EL (cell line): ENCODE measurements at regions not wholly inside any gene's neighbourhood (a gene's known extent, or its start where the extent isn't known, plus 50 kb on each side); places are given as distances from the start of the nearest gene placed in this dataset.
"Not testable (repeated sequence)": the region's sequence is repeated elsewhere in the genome, so short reads cannot be mapped to it uniquely, and the experiment has no call there.

Experiments
- DNase-seq: peaks from one replicate; pipeline ENCODE4 v3.0.0-alpha.2; 2016

GRCh38 chr10:65335311-65335710 is 1590.5 kb upstream of the LRRTM3 start:
- DNase-seq: no peak

- DNase-seq: no peak
Observed at GRCh38 chr10:65340340-65340739, 1585.5 kb upstream of the LRRTM3 start.

GRCh38 chr10:65341323-65341925 is 1584.4 kb upstream of the LRRTM3 start:
- no peak for DNase-seq

DNA sequence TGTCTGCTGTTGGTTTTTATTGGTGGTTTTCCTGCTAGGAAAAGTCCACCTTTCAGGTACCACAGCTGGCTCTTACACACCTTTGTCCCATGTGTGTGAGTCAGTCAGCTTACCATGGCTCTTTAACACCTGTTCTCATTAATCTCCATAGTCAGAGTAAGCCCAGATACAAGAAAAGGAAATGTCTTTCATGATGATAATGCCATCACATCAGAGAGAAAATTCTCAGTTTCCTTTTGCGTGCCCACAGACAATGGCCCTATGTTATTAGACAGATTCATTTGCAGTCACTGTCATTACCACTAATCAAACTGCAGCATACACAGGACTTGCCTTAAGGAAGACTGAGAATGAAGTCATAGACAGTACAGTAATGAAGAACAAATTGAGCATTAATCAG is 1583.6 kb upstream of the LRRTM3 start:
- no peak for DNase-seq

DNA sequence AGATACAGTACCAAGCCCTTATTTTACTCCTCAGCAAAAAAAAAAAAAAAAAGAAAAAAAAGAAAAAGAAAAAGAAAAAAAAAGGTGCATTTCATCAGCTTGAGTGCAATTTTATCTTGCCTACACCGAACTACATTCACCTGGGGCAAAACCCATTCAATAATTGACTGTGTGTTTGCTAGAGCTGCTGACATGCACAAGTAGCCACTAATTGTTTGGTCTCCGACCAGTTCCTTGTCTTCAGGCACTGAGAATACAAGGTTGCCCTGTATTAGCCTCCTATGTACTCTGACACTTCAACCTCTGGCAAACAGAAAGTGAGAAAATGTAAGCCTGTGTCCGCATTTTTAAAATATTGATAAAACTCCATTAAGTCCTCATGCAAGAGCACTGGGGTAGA is 1579.4 kb upstream of the LRRTM3 start:
- DNase-seq: no peak

- DNase-seq: no peak
Observed at GRCh38 chr10:65348637-65349036, 1577.2 kb upstream of the LRRTM3 start.

GRCh38 chr10:65350611-65351010 is 1575.2 kb upstream of the LRRTM3 start:
- DNase-seq: no peak

- DNase-seq: no peak
Observed at GRCh38 chr10:65355141-65355680, 1570.6 kb upstream of the LRRTM3 start.

GRCh38 chr10:65358565-65358964 is 1567.3 kb upstream of the LRRTM3 start:
- no peak for DNase-seq

GRCh38 chr10:65360497-65360896 is 1565.3 kb upstream of the LRRTM3 start:
- no peak for DNase-seq

GRCh38 chr10:65365878-65366277 is 1560.0 kb upstream of the LRRTM3 start:
- DNase-seq: no peak

- DNase-seq: no peak
Observed at GRCh38 chr10:65367706-65368105, 1558.1 kb upstream of the LRRTM3 start.

GRCh38 chr10:65375528-65375927 is 1550.3 kb upstream of the LRRTM3 start:
- no peak for DNase-seq

DNA sequence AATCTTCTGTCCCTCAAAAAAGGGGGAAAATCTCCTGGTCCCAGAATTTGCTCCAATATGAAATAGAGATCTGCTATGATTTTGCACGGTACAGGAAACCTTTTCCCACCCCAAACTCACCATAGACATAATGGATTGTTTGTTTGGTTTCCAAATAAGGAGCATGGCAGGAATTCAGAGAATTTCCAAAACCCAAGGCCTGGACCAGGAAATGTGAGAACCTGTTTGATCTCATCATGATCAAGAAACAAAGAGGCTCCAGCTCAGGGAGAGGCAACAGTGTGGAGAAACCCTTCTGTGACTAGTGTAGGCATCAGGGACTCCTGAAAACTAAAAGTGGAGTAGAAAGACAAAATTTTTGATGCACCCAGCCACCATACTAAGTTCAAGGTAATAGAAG is 1548.1 kb upstream of the LRRTM3 start:
- no peak for DNase-seq

DNA sequence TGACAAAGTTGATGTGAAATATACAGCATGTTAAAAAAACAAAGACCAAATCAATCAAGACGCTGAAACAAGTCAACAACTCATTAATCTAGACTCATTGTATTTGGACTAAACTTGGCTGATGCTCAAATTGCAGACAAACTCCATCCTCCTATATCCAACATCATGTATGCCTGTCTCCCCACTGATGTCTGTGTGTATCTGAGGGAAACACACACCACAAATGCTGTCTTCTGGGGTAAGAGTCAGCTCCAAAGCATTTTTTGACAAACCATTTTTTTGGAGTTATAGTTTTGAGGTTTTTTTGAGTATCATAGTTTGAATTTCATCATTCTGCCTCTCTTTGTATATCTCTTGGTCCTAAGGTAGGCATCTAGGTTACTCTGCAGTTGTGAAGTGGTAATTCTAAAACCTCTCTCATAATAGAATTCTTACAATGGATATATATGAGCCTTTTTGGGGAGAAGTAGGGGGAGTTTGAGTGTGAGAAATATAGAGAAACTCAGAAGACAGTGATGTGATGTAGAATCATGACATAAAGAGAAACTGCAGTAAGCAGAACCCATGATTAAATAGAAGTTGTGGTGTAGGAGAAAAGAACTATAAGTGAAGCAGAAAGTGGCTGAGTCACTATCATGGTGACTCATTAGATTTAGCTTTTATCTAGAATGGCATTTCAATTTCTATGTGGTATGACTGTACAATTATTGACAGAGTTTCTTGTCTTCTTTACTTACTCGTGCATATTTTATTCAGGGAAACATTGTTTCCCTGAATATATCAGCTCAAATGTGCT is 1531.1 kb upstream of the LRRTM3 start:
- no peak for DNase-seq

GRCh38 chr10:65395631-65396030 is 1530.2 kb upstream of the LRRTM3 start:
- no peak for DNase-seq

- DNase-seq: no peak
Observed at GRCh38 chr10:65396997-65397396, 1528.8 kb upstream of the LRRTM3 start.

DNA sequence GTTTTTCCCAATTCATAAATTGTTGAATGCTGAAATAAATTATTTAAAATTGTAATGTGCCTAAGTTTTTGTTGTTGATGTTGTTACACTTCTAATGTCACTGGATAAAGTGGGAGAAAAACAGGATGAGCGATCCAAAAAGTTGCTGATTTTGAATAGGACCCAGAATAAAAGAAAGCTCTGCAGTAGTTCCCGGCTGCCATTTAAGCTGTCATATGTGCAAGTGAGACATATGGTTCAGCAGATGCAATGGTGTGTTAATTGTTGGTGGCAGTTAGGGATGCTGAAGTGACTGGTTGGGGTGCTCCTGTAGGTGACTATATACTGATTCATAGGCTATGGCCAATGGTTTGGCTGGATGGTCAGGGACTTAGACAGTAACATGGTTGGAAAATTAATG is 1517.4 kb upstream of the LRRTM3 start:
- no peak for DNase-seq

DNA sequence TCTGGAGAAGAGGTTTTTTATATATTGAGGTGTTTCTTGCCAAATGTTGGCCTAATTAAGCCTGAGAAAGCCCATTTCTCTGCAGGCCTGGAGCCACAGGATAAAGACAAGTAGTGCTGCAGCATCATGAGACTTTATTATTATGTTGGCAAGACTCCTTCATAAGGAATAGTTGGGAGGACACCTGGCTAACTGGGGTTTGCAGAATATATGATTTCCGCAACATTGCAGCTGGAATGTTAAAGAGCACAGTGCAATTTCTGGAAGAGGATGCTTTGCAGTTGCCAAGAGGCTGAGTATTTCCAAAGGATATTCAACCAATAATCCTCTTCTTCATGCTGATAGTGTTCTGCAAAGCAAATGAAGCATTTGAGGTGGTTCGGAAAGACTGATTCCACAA is 1512.8 kb upstream of the LRRTM3 start:
- DNase-seq: no peak

GRCh38 chr10:65415318-65415717 is 1510.5 kb upstream of the LRRTM3 start:
- DNase-seq: no peak

DNA sequence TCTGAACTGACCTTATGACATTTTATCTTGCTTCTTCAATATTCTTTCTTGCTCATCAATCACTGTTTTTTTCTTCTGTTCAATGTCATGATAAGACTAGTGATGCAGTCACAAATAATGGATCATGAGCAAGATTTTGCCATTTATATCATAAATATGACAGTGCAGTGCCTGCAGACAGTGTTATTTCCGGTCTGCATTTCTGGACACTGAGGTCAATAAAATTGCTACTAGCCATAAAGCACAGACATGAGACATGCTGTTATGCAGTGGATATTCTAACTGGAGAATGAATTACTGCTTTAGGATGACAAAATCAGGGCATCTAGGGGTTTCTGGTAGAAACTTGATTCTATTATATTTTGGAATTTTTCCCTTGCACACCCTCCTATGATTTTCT is 1509.7 kb upstream of the LRRTM3 start:
- no peak for DNase-seq

GRCh38 chr10:65419629-65420028 is 1506.2 kb upstream of the LRRTM3 start:
- no peak for DNase-seq

GRCh38 chr10:65423043-65423442 is 1502.8 kb upstream of the LRRTM3 start:
- DNase-seq: no peak

- not testable (repeated sequence) for DNase-seq
Observed at GRCh38 chr10:65429381-65429780, 1496.5 kb upstream of the LRRTM3 start.

DNA sequence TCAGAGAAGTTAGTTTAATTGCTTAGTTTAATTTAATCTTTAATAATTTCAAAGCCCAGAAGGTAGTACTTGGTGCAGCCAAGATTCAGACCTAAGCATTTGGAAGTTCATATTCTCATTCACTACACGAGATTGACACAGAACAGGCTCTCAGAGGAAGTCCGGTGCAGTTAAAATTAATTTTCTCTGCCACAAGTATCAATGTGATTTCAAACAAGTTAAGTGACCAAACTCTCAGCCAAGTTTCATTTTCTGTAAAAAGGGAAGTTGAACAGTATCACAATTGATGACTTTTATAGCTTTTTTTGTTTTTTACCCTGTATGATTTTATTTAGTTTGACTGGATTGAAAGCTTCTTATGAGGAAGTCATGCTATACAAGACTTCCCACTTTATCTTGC is 1494.9 kb upstream of the LRRTM3 start:
- DNase-seq: no peak
